ENCODE measurements at regions not wholly inside any gene's neighbourhood (a gene's known extent, or its start where the extent isn't known, plus 50 kb on each side); places are given as distances from the start of the nearest gene placed in this dataset.

DNA sequence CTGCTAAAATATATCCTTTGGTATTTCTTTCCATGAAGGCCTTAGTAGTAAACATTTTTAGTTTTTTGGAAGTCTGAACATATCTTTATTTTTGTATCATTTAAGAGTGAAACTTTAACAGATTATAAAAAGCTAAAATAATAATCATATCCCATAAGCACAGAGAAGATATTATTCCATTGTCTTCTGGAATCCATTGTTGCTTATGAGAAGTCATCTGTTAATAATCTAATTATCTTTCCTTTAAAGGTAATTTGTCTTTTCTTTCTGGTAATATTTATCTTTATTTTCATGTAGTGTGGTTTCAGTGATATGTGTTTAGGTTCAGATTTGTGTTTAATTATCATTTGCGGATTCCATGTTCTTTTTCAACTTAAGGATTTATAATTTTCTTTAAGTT, 261.7 kb downstream of the MSRB3 start:
- TF ChIP-seq, protein P1, sequence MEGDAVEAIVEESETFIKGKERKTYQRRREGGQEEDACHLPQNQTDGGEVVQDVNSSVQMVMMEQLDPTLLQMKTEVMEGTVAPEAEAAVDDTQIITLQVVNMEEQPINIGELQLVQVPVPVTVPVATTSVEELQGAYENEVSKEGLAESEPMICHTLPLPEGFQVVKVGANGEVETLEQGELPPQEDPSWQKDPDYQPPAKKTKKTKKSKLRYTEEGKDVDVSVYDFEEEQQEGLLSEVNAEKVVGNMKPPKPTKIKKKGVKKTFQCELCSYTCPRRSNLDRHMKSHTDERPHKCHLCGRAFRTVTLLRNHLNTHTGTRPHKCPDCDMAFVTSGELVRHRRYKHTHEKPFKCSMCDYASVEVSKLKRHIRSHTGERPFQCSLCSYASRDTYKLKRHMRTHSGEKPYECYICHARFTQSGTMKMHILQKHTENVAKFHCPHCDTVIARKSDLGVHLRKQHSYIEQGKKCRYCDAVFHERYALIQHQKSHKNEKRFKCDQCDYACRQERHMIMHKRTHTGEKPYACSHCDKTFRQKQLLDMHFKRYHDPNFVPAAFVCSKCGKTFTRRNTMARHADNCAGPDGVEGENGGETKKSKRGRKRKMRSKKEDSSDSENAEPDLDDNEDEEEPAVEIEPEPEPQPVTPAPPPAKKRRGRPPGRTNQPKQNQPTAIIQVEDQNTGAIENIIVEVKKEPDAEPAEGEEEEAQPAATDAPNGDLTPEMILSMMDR (conservative IDR thresholded peaks at IDR 0.05; ENCODE audit: low read depth, low read length): no peak
- DNase-seq (ENCODE audit: low read depth): no peak

DNA sequence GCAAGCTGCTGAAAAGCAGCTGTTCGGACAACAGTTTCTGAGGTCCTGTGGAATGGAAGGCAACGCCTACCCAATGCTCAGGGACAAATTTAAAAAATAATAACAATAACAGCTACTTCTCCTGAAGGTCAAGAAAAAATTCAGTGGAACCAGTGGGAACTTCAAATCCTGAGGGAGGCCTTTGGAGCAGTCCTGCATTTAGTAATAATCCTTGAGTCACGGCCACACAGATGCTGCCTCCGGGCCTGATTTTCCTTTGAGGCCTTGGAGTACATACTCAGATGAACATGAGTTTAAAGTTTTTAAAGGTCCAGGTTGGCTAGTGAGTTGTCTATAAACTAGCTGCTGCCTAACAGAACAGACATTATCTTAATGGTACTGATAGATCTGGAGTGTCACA, 268.0 kb downstream of the MSRB3 start:
- TF ChIP-seq, protein P1 (conservative IDR thresholded peaks at IDR 0.05; ENCODE audit: low read depth, low read length): no peak
- H3K4me3 ChIP-seq (ENCODE audit: low read depth, low read length): no peak overlapping the region
- no peak for DNase-seq (ENCODE audit: low read depth)

More for the DNA sequence above, 261.7 kb downstream of the MSRB3 start:
- no peak overlapping the region for H3K4me3 ChIP-seq (ENCODE audit: low read depth, low read length)

DNA sequence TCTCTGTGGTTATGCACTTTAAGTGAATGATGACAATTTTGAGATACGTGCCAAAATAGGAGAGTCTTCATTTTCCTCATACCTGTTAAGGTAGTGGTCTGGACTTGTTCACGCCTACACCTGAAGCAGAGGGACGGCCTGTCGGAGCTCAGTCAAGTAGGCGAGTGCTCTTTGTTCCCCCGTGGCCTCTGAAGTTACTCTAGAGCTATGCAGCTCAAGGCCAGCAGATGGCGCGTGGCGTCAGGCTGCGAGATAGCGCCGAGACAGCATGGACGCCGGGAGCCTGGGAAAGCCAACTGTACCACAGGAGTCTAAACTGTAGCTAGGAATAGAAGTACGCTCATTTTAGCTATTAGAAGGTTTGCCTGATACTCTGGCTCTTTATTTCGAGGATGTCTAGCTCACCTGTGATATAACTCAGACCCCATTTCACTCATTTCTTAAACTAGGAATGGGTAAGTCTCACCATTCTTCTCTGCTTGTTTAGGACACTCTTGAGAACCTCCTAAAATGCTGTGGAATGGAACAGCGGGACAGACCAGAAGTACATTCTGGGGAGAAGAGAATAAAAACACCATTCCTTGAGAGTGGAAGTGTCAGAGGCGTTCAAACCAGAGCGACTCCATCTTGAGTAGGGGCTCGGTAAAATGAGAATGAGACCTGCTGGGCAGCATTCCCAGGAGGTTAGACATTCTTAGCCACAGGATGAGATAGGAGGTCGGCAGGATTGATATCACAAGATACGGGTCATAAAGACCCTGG, 267.4 kb upstream of the HMGA2 start:
- H3K4me3 ChIP-seq (ENCODE audit: low read depth, low read length): no peak overlapping the region
- peak; percentile 91 for DNase-seq (ENCODE audit: low read depth)
- TF ChIP-seq, protein P1 (conservative IDR thresholded peaks at IDR 0.05; ENCODE audit: low read depth, low read length): peak; percentile 95

DNA sequence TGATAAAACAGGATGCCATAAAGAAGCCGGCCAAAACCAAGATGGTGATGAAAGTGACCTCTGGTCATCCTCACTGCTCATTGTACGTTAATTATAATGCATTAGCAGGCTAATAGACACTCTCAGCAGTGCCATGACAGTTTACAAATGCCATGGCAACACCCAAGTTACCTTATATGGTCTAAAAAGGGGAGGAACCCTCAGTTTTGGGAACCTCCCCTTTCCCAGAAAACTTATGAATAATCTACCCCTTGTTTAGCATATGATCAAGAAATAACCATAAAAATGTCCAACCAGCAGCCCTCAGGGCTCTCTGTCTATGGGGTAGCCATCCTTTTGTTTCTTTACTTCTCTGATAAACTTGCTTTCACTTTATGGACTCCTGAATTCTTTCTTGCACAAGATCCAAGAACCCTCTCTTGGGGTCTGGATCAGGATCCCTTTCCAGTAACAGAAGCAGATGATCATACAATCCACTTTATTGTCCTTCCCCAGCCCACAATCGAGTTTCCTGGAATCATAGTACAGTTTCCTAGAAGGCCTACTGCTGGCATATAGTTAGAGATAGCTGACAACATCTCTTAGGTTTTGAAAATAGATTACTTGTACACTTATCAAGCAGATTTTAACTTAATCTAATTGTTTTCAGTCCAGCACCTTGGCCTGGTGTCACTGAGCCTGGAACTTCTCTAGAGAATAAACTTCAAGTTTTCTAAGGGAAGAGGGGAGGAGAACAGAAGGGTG, 266.7 kb upstream of the HMGA2 start:
- DNase-seq (ENCODE audit: low read depth): no peak
- H3K4me3 ChIP-seq (ENCODE audit: low read depth, low read length): no peak overlapping the region
- TF ChIP-seq, protein P1 (conservative IDR thresholded peaks at IDR 0.05; ENCODE audit: low read depth, low read length): no peak

DNA sequence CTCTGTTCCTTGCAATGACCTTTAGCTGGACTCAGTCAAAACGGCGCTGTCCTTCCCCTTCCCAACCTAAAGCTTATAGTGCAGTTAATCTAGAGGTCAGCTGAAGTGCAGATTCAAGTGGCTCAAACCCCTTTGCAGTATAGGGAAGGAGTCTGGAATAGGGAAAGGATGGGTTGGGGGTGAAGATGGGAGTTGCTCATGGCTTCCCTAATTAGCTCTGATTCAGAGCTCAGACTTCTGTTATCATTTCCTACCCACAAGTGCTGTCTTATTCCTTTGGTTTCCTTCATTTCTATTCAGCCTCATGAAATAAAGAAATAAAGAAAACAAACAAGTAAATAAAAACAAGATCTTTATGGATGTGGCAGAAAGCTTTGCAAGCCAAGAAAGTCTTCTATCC, 264.0 kb upstream of the HMGA2 start:
- TF ChIP-seq, protein P1 (conservative IDR thresholded peaks at IDR 0.05; ENCODE audit: low read depth, low read length): no peak
- H3K4me3 ChIP-seq (ENCODE audit: low read depth, low read length): no peak overlapping the region
- no peak for DNase-seq (ENCODE audit: low read depth)

DNA sequence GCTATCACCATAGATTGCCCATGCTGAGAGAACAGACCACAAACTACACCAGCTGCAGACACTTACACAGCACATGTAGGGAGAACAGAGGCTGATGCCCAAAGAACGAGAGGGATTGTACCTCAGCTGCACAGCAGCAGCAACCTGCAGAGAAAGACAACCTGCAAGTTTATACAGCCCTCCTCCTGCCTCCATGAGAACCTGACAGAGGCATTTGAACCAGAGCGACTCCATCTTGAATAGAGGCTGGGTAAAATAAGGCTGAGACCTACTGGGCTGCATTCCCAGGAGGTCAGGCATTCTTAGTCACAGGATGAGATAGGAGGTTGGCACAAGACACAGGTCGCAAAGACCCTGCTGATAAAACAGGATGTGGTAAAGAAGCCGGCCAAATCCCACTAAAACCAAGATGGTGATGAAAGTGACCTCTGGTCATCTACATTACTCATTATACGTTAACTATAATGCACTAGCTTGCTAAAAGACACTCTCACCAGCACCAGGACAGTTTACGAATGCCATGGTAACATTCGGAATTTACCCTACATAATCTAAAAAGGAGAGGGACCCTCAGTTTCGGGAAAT, 262.4 kb upstream of the HMGA2 start:
- DNase-seq (ENCODE audit: low read depth): peak; percentile 68
- TF ChIP-seq, protein P1 (conservative IDR thresholded peaks at IDR 0.05; ENCODE audit: low read depth, low read length): no peak
- H3K4me3 ChIP-seq (ENCODE audit: low read depth, low read length): no peak overlapping the region
